IPS-NIHi7 (cell line): ENCODE measurements at regions not wholly inside any gene's neighbourhood (a gene's known extent, or its start where the extent isn't known, plus 50 kb on each side); places are given as distances from the start of the nearest gene placed in this dataset.

ENCODE experiments used
- DNase-seq: peaks from one replicate; pipeline ENCODE4 v3.0.0; 2012; ENCODE audit warnings: mixed read lengths; ENCODE audit errors: extremely low spot score

DNA sequence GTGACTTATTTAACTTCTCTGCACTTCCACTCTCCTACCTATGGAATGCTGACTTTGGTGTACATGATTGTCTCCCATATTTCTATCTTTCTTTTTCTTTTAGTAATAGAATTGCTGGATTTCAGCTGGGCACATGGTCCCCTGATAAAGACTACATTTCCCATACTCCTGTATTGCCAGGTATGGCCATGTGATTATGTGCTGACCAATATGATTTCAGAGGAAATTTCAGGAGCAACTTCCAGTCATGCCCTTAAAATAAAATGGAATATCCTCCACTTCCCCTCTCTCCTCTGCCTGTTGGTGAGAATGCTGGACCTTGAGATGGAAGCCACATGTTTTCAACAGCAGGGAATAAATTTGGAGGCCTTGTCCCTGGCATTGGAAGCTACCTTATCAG, 130.7 kb upstream of the IGSF21 start:
- no peak for DNase-seq

DNA sequence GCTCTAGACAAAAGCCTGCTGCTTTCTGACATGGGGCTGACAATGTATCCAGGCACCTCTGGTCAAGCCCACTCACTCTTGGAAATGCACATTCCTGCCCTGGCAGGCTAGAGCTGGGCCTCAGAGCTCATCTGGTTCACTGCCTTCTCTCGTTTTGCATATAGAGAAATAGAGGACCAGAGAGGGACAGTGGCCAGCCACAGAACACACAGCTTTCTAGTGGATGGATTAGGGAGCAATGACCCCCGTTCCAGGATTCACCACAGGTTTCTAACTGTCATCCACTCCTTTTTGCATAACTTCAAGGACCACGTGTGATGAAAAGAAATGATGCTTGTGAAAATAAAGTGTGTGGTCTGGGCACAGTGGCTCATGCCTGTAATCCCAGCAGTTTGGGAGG, 129.6 kb upstream of the IGSF21 start:
- no peak for DNase-seq

DNA sequence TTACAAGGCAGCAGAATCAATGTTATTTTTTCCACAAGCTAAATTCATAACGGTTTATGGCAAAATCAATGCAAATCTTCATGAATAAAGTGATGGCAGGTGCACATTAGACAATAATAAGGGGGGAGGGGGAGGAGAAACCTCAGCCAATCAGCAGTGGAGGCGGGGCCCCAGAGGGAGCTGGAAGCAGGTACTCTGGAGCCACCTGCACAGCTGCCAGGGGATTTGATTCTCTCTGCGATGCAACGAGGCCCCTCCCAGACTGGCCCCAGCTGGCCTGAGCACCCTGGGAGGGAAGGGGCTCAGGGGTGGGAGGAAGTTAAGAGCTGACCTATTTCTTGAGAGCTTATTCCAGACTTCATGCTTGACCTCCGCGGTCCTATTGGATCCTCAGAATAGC, 127.8 kb upstream of the IGSF21 start:
- peak; percentile 71 for DNase-seq

DNA sequence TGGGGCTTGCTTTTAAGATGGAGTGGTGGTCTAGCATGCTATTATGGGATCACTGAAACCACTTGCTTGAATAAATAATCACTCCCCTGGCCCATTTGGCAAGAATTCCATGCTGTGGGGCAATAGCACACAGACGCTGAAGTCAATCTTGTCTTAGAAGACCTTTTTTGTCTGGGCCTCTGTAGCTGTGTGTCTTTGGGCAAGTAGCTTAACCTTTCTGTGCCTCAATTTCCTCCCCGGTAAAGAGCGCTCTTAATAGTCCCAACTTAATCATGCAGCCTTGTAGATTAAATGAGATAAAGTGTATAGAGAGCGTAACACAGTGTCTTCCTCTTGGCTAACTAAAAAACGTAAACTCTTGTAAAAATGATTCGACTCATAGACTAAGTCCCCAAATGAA, 125.4 kb upstream of the IGSF21 start:
- no peak for DNase-seq

DNA sequence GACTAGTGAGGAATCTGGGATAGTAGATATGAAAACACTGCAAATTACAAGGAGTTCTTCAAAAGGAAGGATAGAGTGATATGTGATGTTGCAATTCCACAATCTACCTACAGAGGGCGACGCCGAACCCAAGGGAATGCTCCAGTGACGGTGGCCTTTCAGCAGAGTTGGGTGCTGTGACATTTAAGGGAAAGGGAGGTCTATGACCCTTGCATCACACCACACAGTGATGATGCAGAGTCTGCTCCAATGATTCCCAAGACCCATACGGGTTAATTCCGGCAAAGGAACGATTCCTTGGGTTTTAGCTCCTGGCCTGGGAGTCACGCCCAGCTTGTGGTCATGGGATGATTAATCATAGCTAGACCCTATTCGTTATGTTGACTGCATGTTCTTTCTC, 123.0 kb upstream of the IGSF21 start:
- peak; percentile 77 for DNase-seq

DNA sequence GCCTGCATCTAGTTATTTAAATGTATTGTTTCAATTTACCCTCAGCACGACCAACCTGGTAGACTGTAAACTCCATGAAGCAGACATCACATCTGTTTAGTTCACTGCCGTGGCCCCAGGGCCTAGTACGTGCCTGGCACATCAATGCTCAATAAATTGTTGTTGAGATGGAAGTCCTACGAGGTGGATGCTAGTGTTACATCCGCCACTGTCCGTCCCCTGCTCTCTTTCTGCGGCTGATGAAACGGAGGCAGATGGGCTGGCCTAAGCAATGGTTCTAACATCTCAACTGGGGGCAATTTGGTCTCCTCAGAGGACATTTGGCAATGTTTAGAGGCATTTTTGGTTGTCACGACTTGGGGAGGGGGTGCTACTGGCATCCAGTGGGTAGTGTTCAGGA, 121.4 kb upstream of the IGSF21 start:
- DNase-seq, result no peak

DNA sequence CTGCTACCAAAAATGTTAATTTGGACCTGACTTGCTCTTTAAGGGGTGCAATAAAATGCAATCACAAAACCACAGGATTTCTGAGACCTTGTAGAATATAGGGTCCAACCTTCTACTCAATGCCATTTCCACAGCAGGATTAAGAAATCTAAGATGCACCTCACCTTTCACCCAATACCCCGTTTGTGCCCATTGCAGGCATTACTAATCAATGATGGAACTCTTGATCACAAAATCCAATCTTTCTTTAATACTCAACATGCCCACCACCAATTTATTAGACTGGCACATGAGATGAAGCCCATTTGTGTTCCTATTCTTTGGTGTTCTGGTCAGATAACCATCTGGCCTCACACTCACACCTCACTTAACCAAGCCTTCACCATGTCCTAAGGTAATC, 117.2 kb upstream of the IGSF21 start:
- DNase-seq, result no peak

DNA sequence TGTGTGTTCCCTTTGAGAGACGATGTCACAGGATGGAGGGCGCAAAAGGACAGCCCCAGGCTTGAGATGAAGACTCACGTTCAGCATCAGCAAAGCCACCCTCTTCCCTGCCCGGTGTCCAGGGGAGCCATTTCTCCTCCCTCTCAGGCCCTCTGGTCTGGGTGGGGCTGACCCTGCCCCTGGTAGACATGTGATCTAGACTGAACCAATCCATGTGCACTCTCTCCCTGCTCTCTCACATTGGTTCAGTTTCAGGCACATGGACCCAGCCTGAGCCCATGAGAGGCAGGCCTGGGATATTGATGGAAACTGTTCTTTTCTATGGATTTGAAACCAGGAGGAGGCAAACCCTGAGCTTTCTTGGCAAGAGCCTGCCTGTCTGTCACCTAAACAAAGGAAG, 115.6 kb upstream of the IGSF21 start:
- DNase-seq, result no peak

DNA sequence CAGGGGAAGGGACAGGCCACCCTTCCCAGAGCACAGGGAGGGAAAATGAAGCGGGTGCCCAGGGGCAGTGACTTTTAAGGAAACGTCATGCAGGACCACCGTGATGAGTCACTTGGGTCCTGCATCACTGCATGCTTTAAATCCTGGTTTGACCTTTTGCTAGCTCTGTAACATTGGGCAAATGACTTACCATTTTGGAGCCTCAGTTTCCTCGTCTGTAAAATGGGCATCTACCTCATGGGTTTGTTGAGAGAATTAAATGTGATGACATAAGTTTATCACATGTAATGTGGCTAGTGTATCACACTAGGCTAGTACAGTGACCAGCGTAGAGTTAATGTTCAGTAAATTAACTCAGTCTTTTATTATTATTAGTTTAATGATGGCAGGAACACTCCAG, 114.8 kb upstream of the IGSF21 start:
- DNase-seq, result no peak

DNA sequence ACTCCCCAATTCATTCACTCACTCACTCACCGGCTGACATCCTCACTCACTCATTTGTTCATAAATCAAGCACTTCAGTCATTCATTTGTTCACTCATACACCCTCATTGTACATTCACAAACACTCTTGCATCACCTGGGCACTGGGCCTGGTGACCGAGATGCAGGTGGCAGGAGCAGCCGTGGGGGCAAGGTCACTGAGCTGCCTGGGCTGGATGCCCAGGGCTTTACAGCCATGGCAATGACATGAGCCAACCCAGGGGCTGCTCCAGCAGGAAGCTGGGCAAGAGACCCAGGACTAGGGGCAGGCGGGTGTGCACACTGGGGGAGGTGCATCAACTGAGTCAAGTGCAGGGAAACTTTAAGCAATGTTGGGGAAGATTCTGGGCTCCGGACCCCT, 113.6 kb upstream of the IGSF21 start:
- no peak for DNase-seq

DNA sequence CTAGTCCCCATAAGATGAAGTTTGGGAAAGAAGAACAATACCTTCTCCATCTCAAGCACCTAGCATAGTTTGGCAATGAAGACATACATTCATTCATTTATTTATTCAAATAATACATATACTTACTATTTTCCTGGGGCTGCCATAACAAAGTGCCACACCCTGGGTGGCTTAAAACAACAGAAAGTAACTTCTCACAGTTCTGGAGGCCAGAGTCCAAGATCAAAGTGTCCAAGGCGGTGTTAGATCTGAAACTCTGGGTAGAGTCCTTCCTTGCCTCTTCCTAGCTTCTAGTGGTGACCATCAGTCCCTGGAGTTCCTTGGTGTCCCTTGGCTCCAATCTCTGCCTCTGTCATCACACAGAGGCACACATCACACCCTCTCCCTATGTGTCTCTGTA, 112.1 kb upstream of the IGSF21 start:
- no peak for DNase-seq

DNA sequence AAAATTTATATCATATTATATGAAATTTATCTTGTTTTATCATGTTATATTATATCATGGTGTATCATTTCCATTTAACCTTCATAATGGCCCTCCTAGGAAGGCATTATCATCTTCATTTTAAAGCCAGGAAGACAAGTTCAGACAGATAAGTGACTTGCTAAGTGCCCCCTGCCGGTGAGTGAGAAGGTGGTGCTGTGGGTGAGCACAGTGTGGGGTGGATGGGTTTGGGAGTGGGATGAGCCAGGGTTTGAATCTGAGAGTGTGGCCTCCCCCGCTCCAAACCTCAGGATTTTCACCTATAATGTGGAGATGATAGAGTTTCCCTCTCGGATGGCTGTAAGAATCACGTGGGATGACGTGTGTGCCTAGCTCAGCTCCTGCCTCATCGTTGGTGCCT, 108.7 kb upstream of the IGSF21 start:
- no peak for DNase-seq

DNA sequence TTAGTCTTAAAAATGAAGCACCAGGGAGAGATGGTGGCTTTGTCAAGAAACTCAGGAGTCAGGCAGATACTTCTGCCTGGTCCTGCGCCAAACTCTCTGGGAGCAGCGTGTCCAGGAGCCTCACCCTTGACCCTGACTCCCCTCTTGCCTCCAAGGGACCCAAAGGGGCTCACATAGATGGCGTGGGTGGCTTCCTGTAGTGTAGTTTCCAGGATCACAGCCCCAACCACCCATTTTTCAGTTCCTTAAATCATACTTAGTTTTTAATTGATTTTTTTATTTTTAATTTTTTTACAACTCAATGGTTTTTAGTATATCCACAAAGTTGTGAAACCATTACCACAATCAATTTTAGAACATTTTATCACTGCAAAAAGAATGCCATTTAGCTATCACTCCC, 107.7 kb upstream of the IGSF21 start:
- DNase-seq, result no peak

DNA sequence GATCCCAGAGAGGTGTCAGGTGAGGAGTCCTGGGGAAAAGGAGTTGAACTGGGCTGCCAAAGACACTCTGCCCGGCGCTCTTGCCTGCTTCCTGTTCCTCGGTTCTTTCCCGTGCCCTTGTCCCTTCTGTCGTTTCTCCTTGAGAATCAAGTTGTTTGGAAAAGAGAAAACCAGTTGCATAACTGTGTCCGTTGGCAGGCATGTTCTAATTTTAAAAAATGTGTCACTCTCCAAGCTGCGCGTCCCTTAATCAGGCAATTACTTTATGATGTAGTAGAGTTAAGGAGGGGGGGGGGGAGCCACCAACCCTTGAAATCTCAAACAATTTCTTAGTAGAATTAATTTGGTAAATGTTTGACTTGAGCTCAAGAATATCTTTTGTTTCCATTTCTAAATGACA, 105.9 kb upstream of the IGSF21 start:
- DNase-seq, result no peak

DNA sequence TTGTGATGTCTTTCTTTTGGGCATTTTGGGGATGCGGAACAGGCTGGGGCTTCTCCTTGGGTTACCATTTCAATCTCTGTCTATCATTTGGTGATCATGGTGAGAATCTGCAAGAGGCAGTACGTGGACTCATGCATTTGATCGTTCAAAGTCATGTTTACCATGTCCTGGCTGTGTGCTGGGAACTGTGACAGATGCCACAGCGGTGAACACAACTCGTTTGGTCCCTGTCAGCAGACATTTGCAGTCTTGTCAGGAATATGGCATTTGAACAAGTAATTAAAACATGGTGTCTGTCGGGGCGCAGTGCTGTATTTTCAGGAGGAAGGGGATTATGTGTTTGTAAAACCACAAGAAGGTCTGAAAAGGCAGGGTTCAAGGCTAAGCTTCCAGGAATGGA, 103.3 kb upstream of the IGSF21 start:
- DNase-seq, result no peak

DNA sequence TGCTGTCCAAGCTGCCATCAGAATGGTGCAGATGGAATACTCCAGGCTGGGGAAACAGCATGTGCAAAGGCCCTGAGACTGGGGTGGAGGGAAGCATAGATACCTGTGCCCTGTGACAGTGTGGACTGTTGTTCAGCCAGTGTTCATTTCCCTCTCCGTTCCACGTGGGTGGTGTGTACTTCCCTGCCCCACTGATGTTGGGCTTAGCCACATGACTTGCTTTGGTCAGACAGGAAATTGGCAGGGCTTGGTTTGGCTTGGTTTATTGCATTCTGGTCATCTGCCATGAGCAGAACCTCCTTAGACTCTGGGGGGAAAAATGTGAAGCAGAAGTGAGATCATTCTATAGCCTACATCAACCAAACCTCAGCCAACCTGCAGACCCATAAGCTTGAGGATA, 102.4 kb upstream of the IGSF21 start:
- no peak for DNase-seq

DNA sequence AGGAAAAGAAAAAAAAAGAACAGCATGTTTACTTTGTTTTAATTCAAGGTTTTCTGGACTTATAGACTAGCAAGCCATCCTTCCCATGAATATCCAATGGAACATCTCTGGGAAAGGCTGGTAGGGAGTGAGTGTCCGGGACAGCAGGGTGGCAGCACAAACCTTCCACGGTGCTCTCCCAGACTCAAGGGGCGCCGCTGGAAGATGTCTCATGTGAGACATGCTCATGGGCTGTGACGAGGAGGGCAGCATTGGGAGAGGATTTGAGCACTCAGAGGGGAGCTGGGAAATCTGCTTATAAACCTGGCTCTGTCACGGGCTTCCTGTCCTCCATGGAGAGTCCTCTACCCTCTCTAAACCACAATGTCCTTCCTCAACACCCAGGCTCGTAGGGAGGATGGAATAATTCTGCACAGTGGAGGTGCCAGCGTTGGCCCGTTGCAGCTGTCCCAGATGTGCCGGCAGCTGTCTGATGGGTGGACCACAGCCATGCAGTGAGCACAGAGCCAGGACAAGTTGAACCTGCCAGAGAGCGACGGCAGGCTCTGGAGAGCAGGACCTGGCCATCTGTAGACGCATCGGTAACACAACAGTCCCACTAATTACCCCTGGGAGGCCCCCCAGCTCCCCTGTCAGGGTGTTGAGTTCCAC, 100.1 kb upstream of the IGSF21 start:
- DNase-seq, result no peak

DNA sequence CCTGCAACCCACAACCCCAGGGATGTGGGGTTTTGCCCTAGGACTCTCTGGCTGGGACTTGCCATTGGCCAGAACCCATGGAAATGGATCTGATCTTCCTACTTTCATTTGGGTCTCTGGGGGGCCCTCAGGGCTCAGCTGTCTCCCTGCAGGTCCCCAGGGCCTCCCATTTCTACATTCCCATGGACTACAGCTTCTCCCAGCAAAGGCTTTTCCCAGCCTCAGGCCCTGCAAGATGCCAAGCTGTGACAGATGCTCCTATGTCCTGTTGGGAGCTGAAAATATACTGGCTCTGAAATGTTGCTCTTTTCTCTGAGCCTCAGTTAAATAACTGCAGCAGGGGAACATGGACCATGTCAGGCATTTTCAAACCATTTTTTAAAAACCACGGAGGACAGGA, 99.5 kb upstream of the IGSF21 start:
- no peak for DNase-seq

DNA sequence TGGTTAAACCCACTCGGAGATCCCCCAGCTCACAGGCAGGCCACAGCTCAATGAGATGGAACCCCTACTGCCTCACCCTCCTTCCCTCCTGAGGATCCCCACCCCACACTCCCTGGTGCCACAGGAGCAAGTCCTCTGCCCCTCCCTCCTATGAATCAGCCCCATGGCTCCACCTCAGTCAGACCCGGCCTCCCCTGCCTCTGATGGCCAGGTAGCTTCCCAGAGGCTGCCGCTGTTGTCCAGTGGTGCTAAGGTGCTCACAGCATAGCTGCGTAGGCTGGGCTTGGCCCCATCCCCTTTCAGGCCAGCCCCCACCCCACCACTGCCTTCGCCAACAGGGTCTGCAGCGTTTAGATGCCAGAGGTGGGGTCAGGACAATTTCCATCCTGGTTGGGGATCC, 98.5 kb upstream of the IGSF21 start:
- DNase-seq, result peak; percentile 30

DNA sequence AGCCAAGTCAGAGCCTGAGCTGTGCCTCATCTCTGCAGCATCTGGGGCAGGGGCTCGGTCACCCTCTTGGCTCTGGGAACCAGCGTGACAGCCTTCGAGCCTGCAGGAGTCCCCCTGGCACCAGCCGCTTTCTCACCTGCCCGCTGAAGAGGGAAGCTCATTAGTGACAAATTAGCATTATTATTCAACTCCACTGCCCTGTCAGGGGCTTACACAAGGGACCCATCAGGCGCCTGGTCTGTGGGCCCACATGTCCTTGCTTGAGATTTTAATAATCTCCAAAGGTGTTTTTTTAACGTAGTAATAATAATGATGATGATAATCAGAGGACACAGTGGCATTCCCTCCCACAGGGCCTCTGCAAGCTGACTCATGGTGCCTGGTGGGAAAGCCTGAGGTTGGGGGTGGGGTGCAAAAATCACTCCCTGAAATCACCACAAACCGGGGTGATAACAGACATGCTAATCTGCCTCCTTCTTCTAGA, 98.1 kb upstream of the IGSF21 start:
- peak; percentile 37 for DNase-seq

DNA sequence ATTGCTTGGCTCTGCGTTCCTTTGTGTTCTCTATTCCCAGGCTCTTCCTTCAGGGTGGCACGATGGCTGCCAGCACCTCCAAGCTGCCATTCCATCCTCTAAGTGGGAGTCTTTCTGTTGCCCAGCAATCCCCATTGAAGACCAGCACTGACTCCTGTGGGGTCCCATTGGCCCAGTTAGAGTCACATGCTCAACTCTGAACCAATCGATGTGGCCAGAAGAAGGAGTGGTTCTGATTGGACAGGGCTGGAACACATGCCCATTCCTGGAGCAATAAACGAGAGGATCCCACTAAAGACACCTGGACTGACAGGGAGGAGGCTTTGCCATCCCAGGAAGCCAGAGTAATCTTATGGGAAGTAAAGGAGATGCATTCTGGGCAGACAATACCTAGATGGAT, 97.2 kb upstream of the IGSF21 start:
- no peak for DNase-seq

DNA sequence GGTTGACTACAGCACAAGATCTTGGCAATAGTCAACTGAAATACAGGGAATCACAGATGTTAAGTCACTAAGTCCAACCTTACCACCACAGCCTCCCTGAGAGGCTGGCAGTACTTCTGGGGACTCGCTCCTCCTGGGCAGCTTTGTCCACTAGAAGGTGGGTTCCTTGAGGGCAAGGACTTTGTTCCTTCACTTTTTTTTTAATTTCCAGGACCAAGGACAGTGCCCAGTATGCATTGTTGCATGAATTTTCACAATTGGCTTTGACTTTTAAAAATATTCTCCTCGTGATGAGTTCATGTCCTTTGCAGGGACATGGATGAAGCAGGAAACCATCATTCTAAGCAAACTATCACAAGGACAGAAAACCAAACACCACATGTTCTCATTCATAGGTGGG, 96.7 kb upstream of the IGSF21 start:
- no peak for DNase-seq

DNA sequence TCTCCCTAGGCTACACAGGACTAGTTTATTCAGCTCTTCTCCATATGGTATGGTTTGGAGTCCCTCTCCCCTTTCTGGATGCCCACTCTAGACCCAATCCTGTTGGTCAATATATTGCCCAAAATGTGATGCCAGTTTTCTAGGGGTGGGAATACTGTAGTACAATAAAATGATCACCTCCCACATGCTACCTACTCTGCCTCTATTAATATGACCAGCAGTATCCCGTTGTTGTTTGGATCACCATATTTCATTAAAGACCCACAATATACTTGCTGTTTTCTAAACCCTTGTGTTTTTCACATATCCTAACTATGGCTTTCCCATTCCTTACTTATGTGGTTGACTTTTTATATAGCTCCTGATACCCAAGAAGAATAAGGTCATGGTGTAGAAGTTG, 95.9 kb upstream of the IGSF21 start:
- DNase-seq, result no peak

DNA sequence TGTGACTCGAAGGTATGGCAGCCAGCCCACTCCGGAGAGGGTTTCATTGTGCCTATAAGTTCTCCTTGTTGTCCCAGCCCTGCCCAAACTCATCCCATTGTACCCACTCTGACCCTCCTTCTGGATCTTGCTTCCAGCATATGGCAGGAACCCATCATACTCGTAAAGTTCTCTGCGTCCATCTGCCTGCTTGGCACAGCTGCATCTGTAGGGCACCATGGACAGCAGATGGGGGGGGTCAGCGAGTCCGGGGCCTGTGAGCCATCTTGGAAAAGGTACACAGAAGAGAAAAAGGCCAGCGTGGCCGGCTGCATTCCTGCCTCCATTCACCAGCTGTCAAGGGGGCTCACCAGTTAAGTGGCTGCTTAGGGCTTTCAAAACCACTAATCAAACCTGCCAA, 94.9 kb upstream of the IGSF21 start:
- no peak for DNase-seq

DNA sequence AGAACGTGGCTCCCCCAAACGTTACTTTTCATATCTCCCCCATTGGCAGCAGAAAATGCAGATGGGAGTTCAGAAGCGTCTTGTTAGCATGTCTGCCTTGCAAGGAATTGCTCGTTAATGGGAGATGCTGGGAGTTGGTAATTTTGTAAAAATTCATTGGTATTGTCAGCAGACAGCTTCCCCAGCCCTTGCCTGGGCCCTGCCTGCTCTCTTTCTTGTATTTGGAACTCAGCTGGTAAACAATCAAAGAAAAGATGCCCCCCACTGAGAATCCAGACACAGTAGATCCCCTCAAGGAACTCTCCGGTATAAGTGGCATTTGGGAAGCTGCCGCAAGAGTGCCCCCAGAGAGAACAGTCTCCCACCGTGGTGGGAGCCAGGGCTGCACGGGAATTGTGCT, 94.4 kb upstream of the IGSF21 start:
- no peak for DNase-seq
